ENCODE measurements at regions not wholly inside any gene's neighbourhood (a gene's known extent, or its start where the extent isn't known, plus 50 kb on each side); places are given as distances from the start of the nearest gene placed in this dataset.
"Not testable (repeated sequence)": the region's sequence is repeated elsewhere in the genome, so short reads cannot be mapped to it uniquely, and the experiment has no call there.

DNA sequence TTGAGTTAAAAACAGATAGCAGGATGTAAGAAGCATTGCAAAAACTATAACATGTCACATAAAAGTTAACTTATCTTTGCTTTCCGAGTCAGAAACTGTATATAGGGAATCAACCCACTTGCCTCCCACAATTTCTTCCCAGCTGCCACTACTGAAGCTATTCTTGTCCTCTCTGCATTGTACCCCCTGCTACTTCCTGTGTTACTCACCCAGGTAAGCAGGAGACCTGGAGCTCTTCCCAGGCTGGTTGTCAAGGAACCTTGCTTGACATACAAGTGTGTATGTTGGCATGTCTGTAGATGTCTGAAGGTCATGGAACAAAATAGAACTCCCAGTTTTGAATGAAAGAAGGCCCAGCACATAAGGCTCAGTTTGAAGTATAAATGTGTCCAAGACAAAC lies 74.3 kb upstream of the LRRC4C start:
- Histone ChIP-seq H3K27me3 (no peaks in the 10 kb centered on the region), H3K4me3 (no peak overlapping the region), H3K9me3 (no peaks in the 10 kb centered on the region), H3K27ac (no peak overlapping the region), H3K36me3 (no peaks in the 10 kb centered on the region), H3K4me1 (no peaks in the 10 kb centered on the region)
- no peak for DNase-seq (ENCODE audit: low spot score in 2 of 2)
- WGBS, 2 donors: 56 to 63% methylated on average over 1 of the region's 1 CpG
- TF ChIP-seq, protein P1, sequence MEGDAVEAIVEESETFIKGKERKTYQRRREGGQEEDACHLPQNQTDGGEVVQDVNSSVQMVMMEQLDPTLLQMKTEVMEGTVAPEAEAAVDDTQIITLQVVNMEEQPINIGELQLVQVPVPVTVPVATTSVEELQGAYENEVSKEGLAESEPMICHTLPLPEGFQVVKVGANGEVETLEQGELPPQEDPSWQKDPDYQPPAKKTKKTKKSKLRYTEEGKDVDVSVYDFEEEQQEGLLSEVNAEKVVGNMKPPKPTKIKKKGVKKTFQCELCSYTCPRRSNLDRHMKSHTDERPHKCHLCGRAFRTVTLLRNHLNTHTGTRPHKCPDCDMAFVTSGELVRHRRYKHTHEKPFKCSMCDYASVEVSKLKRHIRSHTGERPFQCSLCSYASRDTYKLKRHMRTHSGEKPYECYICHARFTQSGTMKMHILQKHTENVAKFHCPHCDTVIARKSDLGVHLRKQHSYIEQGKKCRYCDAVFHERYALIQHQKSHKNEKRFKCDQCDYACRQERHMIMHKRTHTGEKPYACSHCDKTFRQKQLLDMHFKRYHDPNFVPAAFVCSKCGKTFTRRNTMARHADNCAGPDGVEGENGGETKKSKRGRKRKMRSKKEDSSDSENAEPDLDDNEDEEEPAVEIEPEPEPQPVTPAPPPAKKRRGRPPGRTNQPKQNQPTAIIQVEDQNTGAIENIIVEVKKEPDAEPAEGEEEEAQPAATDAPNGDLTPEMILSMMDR (IDR thresholded peaks at IDR 0.05): no peak
- TF ChIP-seq EP300 (IDR thresholded peaks at IDR 0.05) (no peak), POLR2A (IDR thresholded peaks at IDR 0.05) (no peak)

DNA sequence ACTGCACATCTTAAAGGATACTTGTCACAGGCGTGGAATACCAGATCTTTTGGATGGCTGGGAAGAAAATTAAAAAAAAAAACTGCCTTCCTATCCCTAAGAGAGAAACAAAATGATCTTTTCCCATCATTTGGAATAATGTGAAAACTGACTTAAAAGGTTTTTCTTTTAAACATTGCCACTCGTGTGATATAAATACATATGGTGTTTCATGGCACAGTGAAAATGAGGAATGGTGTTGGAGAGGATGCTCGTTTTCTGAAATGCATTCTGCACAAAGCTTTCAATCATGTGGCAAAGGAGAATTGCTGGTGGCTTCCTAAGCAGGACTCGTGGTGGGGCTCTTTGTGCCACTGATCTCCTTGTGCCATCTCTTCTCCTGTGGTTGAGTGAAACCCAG lies 74.9 kb upstream of the LRRC4C start:
- WGBS, 2 donors: 51 to 56% methylated on average over 4 of the region's 4 CpGs

DNA sequence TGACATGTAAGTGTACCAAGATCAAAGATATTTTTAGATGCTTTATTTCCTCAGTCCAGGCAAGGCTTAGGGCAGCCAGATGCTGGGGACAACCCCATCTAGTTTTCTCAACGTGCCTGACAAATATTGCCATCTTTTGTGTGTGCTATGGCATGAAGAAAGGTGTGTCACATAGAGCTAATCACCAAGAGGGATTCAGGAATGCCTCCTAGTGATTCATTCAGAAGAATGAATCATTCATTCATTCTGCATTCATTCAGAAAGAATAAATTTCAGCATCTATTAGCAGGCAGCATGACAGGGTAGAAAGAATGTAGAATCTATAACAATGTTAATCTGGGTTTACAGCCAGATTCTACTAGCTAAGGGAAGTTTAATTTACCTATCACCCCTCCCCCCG lies 75.4 kb upstream of the LRRC4C start:
- TF ChIP-seq EP300 (IDR thresholded peaks at IDR 0.05) (no peak), POLR2A (IDR thresholded peaks at IDR 0.05) (no peak)
- TF ChIP-seq, protein P1 (IDR thresholded peaks at IDR 0.05): no peak
- no peaks in the 10 kb centered on the region for H3K9me3 ChIP-seq
- H3K36me3 ChIP-seq: no peaks in the 10 kb centered on the region
- no peaks in the 10 kb centered on the region for H3K4me1 ChIP-seq
- WGBS, 2 donors: 54 to 59% methylated on average over 2 of the region's 2 CpGs
- H3K4me3 ChIP-seq: no peak overlapping the region
- no peaks in the 10 kb centered on the region for H3K27me3 ChIP-seq
- DNase-seq (ENCODE audit: low spot score in 2 of 2): no peak
- H3K27ac ChIP-seq: no peak overlapping the region

More for the DNA sequence above, 74.9 kb upstream of the LRRC4C start:
- H3K36me3 ChIP-seq: no peaks in the 10 kb centered on the region
- H3K27me3 ChIP-seq: no peaks in the 10 kb centered on the region
- H3K27ac ChIP-seq: no peak overlapping the region
- TF ChIP-seq EP300 (IDR thresholded peaks at IDR 0.05) (no peak), POLR2A (IDR thresholded peaks at IDR 0.05) (no peak)
- TF ChIP-seq, protein P1 (IDR thresholded peaks at IDR 0.05): no peak
- H3K4me1 ChIP-seq: no peaks in the 10 kb centered on the region
- DNase-seq (ENCODE audit: low spot score in 2 of 2): no peak
- no peaks in the 10 kb centered on the region for H3K9me3 ChIP-seq
- H3K4me3 ChIP-seq: no peak overlapping the region

DNA sequence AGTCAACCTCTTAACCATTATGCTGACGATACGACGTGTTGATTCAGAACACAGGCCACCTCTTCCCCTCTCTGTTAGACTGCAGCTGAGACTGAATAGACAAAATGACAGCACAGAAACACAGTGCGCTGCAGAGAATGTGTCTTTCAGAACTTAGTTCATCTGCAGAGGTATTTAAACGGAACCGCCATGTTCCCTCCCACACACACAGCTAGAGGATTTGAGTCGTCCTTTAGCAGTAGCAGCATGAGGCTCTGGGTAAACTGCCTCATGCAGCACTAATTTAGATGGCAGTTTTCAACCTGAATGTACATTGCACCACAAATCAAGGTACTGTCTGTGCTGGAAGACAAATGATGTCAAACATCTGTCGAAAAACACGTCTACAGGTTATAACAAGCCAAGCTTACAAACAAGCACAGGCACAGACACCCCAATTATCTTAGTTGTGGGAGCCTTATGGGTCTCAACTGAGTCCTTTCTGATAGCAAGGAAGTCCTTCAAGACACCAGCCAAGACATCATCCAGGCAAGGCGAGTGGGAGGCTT lies 76.6 kb upstream of the LRRC4C start:
- Histone ChIP-seq H3K9me3 (no peaks in the 10 kb centered on the region), H3K4me1 (no peaks in the 10 kb centered on the region), H3K36me3 (no peaks in the 10 kb centered on the region), H3K27ac (no peak overlapping the region), H3K27me3 (no peaks in the 10 kb centered on the region), H3K4me3 (no peak overlapping the region)
- DNase-seq (ENCODE audit: low spot score in 2 of 2): no peak
- 80 to 81% methylated on average over 10 of the region's 10 CpGs for WGBS, 2 donors
- TF ChIP-seq, protein P1 (IDR thresholded peaks at IDR 0.05): no peak
- TF ChIP-seq EP300 (IDR thresholded peaks at IDR 0.05) (no peak), POLR2A (IDR thresholded peaks at IDR 0.05) (no peak)

DNA sequence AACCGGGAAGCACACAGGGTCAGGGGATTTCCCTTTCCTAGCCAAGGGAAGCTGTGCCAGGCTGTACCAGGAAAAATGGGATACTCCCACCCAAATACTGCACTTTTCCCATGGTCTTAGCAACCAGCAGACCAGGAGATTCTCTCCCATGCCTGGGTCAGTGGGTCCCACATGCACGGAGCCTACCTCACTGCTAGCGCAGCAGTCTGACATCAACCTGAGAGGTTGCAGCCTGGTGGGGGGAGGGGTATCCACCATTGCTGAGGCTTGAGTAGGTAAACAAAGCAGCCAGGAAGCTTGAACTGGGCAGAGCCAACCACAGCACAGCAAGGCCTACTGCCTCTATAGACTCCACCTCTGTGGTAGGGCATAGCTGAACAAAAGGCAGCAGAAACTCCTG lies 85.5 kb upstream of the LRRC4C start:
- H3K4me1 ChIP-seq; H3K27ac ChIP-seq; H3K36me3 ChIP-seq; H3K4me3 ChIP-seq; H3K27me3 ChIP-seq; DNase-seq (ENCODE audit: low spot score in 2 of 2): not testable (repeated sequence)
- 86 to 88% methylated on average over 3 of the region's 3 CpGs for WGBS, 2 donors
- peaks cover 0 to 11% (median 1%) of the 10 kb centered on the region in 4 donors for H3K9me3 ChIP-seq
